ENCODE measurements at regions not wholly inside any gene's neighbourhood (a gene's known extent, or its start where the extent isn't known, plus 50 kb on each side); places are given as distances from the start of the nearest gene placed in this dataset.

GRCh38 chr7:152514771-152515105, 78.9 kb upstream of the KMT2C start:
- H3K4me1 ChIP-seq: no peaks in the 10 kb centered on the region
- intact Hi-C loops (cut with DNase I): no loop called here
- no peak for ATAC-seq
- no peaks in the 10 kb centered on the region for H3K36me3 ChIP-seq (ENCODE audit: insufficient read depth in 1 of 2, low read depth in 1 of 2)
- WGBS, 3 donors: 82 to 89% (median 87%) methylated on average over 14 of the region's 14 CpGs
- no peak overlapping the region for H3K4me3 ChIP-seq
- peaks cover 5% of the 10 kb centered on the region for H3K9me3 ChIP-seq
- no peak overlapping the region for H3K27ac ChIP-seq
- no peak for TF ChIP-seq CTCF (IDR thresholded peaks at IDR 0.05)
- no peaks in the 10 kb centered on the region for H3K27me3 ChIP-seq (ENCODE audit: insufficient read depth in 3 of 3, low read length in 2 of 3)
- no peak for DNase-seq

GRCh38 chr7:152513861-152514770, 78.3 kb upstream of the KMT2C start:
- H3K4me1 ChIP-seq: no peaks in the 10 kb centered on the region
- H3K36me3 ChIP-seq (ENCODE audit: insufficient read depth in 1 of 2, low read depth in 1 of 2): no peaks in the 10 kb centered on the region
- no peak overlapping the region for H3K4me3 ChIP-seq
- ATAC-seq (no peak), DNase-seq (no peak)
- no peak overlapping the region for H3K27ac ChIP-seq
- no peaks in the 10 kb centered on the region for H3K27me3 ChIP-seq (ENCODE audit: insufficient read depth in 3 of 3, low read length in 2 of 3)
- intact Hi-C loops (cut with DNase I): no loop called here
- peaks cover under 1% of the 10 kb centered on the region for H3K9me3 ChIP-seq
- no peak for TF ChIP-seq CTCF (IDR thresholded peaks at IDR 0.05)
- 67 to 68% (median 68%) methylated on average over 20 of the region's 20 CpGs for WGBS, 3 donors

- WGBS, 3 donors: 42 to 46% (median 43%) methylated on average over 5 of the region's 5 CpGs
- H3K27ac ChIP-seq: no peak overlapping the region
- DNase-seq (no peak), ATAC-seq (no peak)
- no peaks in the 10 kb centered on the region for H3K9me3 ChIP-seq
- no peak for TF ChIP-seq CTCF (IDR thresholded peaks at IDR 0.05)
- H3K36me3 ChIP-seq (ENCODE audit: insufficient read depth in 1 of 2, low read depth in 1 of 2): no peaks in the 10 kb centered on the region
- H3K4me1 ChIP-seq: no peaks in the 10 kb centered on the region
- no peaks in the 10 kb centered on the region for H3K27me3 ChIP-seq (ENCODE audit: insufficient read depth in 3 of 3, low read length in 2 of 3)
- no peak overlapping the region for H3K4me3 ChIP-seq
- intact Hi-C loops (cut with DNase I): no loop called here
These were observed 76.9 kb upstream of the KMT2C start for GRCh38 chr7:152512706-152513105.

- Histone ChIP-seq H3K9me3 (no peaks in the 10 kb centered on the region), H3K36me3 (ENCODE audit: insufficient read depth in 1 of 2, low read depth in 1 of 2) (no peaks in the 10 kb centered on the region), H3K4me1 (no peaks in the 10 kb centered on the region), H3K27me3 (ENCODE audit: insufficient read depth in 3 of 3, low read length in 2 of 3) (no peaks in the 10 kb centered on the region), H3K27ac (no peak overlapping the region), H3K4me3 (no peak overlapping the region)
- ATAC-seq: no peak
- TF ChIP-seq CTCF (IDR thresholded peaks at IDR 0.05): no peak
- 74 to 75% (median 74%) methylated on average over 5 of the region's 5 CpGs for WGBS, 3 donors
- intact Hi-C loops (cut with DNase I): no loop called here
- no peak for DNase-seq
These were observed 75.9 kb upstream of the KMT2C start for GRCh38 chr7:152511736-152512135.

DNA sequence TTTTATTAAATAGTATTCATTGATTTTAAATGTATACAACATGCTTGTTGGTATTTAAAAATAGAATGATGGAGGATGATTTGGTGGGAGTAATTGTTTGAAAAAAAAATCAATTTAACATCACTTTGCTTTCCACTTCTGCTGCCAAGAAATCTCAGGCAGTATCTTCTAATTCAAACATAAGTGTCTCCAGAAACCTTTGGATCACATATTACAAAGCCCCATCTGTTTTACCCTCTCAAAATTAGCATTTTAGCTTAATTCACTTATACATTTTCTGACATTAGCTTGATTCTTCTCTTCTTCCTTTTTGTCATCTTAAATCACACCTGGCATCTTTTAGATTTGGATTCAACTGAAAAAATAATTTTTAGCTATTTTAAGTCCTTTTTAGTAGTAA, 72.9 kb upstream of the KMT2C start:
- Histone ChIP-seq H3K9me3 (no peaks in the 10 kb centered on the region), H3K36me3 (ENCODE audit: insufficient read depth in 1 of 2, low read depth in 1 of 2) (no peaks in the 10 kb centered on the region), H3K27me3 (ENCODE audit: insufficient read depth in 3 of 3, low read length in 2 of 3) (no peaks in the 10 kb centered on the region), H3K4me1 (no peaks in the 10 kb centered on the region), H3K27ac (no peak overlapping the region), H3K4me3 (no peak overlapping the region)
- intact Hi-C loops (cut with DNase I): no loop called here
- DNase-seq (no peak), ATAC-seq (no peak)
- TF ChIP-seq CTCF (IDR thresholded peaks at IDR 0.05): no peak
